Ammon's horn (tissue), 1 donor: ENCODE measurements at regions not wholly inside any gene's neighbourhood (a gene's known extent, or its start where the extent isn't known, plus 50 kb on each side); places are given as distances from the start of the nearest gene placed in this dataset.
"Not testable (repeated sequence)": the region's sequence is repeated elsewhere in the genome, so short reads cannot be mapped to it uniquely, and the experiment has no call there.

ENCODE experiments used
- DNase-seq: peaks from one replicate; pipeline ENCODE4 v3.0.0-alpha.2; 2016; ENCODE audit warnings: low spot score

GRCh38 chr4:3588517-3589194 lies 56.4 kb upstream of the LRPAP1 start:
- DNase-seq, result not testable (repeated sequence)

- DNase-seq, result not testable (repeated sequence)
Measured at GRCh38 chr4:3586596-3586995, 54.4 kb upstream of the LRPAP1 start.

GRCh38 chr4:3585567-3585966 lies 53.3 kb upstream of the LRPAP1 start:
- peak; percentile 33 for DNase-seq

- DNase-seq, result no peak
Measured at GRCh38 chr4:3582091-3582475, 49.9 kb upstream of the LRPAP1 start.
